SK-N-SH treated with all-trans-retinoic acid at 6 μM for 48 hours (cell line): ENCODE measurements at regions not wholly inside any gene's neighbourhood (a gene's known extent, or its start where the extent isn't known, plus 50 kb on each side); places are given as distances from the start of the nearest gene placed in this dataset.

ENCODE experiments used
- BACH2 ChIP-seq: fragments of 250-450 bp; sonication (Bioruptor Pico); IDR thresholded peaks from 2 replicates; pipeline ENCODE4 v1.9.0; 2021; ENCODE audit warnings: mild to moderate bottlenecking, borderline replicate concordance
- CREB5 ChIP-seq: fragments of 250-450 bp; sonication (Bioruptor Pico); IDR thresholded peaks from 2 replicates; pipeline ENCODE4 v1.5.1; 2020; ENCODE audit warnings: low read depth, mild to moderate bottlenecking, moderate library complexity
- CSDC2 ChIP-seq: fragments of 250-450 bp; sonication (Bioruptor Pico); IDR thresholded peaks from 2 replicates; pipeline ENCODE4 v1.5.0; 2020; ENCODE audit warnings: mild to moderate bottlenecking, moderate library complexity
- ESRRG ChIP-seq: fragments of 250-450 bp; sonication (Bioruptor Pico); IDR thresholded peaks from 2 replicates; pipeline ENCODE4 v1.6.1; 2021; ENCODE audit warnings: mild to moderate bottlenecking
- PATZ1 ChIP-seq: fragments of 250-450 bp; sonication (Bioruptor Pico); IDR thresholded peaks from 2 replicates; pipeline ENCODE4 v1.8.0; 2020; ENCODE audit warnings: mild to moderate bottlenecking, moderate library complexity, borderline replicate concordance
- PPARA ChIP-seq: fragments of 250-450 bp; sonication (Bioruptor Pico); IDR thresholded peaks from 2 replicates; pipeline ENCODE4 v1.5.0; 2020; ENCODE audit warnings: mild to moderate bottlenecking, borderline replicate concordance
- RARB ChIP-seq: fragments of 250-450 bp; sonication (Bioruptor Pico); IDR thresholded peaks from 2 replicates; pipeline ENCODE4 v1.8.0; 2021; ENCODE audit warnings: mild to moderate bottlenecking, moderate library complexity
- ZC3H10 ChIP-seq: fragments of 250-450 bp; sonication (Bioruptor Pico); IDR thresholded peaks from 2 replicates; pipeline ENCODE4 v1.5.1; 2021; ENCODE audit warnings: mild to moderate bottlenecking, moderate library complexity
- ZNF70 ChIP-seq: fragments of 450-650 bp; formaldehyde crosslinking; IDR thresholded peaks from 2 replicates; pipeline ENCODE4 v1.5.0; 2020; ENCODE audit warnings: mild to moderate bottlenecking, moderate library complexity
- TF ChIP-seq, protein P1 (sequence below): fragments of 250-450 bp; sonication (Bioruptor Pico); IDR thresholded peaks from 2 replicates; pipeline ENCODE4 v1.8.0; 2021; ENCODE audit warnings: low read depth, mild to moderate bottlenecking, moderate library complexity, borderline replicate concordance
- TF ChIP-seq, protein P2 (sequence below): fragments of 250-450 bp; sonication (Bioruptor Pico); IDR thresholded peaks from 2 replicates; pipeline ENCODE4 v1.5.1; 2021; ENCODE audit warnings: mild to moderate bottlenecking, moderate library complexity

GRCh38 chr21:38664315-38664714 lies 141.4 kb upstream of the ETS2 start:
- TF ChIP-seq PPARA (CRISPR knock-in tag) (no peak), PATZ1 (CRISPR knock-in tag) (no peak), CREB5 (CRISPR knock-in tag) (no peak), BACH2 (CRISPR knock-in tag) (no peak), ZNF70 (CRISPR knock-in tag) (no peak), CSDC2 (no peak), ZC3H10 (no peak), RARB (CRISPR knock-in tag) (no peak), ESRRG (no peak)
- TF ChIP-seq, protein P1, sequence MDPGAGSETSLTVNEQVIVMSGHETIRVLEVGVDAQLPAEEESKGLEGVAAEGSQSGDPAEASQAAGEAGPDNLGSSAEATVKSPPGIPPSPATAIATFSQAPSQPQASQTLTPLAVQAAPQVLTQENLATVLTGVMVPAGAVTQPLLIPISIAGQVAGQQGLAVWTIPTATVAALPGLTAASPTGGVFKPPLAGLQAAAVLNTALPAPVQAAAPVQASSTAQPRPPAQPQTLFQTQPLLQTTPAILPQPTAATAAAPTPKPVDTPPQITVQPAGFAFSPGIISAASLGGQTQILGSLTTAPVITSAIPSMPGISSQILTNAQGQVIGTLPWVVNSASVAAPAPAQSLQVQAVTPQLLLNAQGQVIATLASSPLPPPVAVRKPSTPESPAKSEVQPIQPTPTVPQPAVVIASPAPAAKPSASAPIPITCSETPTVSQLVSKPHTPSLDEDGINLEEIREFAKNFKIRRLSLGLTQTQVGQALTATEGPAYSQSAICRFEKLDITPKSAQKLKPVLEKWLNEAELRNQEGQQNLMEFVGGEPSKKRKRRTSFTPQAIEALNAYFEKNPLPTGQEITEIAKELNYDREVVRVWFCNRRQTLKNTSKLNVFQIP (CRISPR knock-in tag), result no peak
- TF ChIP-seq, protein P2, sequence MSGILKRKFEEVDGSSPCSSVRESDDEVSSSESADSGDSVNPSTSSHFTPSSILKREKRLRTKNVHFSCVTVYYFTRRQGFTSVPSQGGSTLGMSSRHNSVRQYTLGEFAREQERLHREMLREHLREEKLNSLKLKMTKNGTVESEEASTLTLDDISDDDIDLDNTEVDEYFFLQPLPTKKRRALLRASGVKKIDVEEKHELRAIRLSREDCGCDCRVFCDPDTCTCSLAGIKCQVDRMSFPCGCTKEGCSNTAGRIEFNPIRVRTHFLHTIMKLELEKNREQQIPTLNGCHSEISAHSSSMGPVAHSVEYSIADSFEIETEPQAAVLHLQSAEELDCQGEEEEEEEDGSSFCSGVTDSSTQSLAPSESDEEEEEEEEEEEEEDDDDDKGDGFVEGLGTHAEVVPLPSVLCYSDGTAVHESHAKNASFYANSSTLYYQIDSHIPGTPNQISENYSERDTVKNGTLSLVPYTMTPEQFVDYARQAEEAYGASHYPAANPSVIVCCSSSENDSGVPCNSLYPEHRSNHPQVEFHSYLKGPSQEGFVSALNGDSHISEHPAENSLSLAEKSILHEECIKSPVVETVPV (CRISPR knock-in tag), result no peak
